DOHH2 (cell line): ENCODE measurements at regions not wholly inside any gene's neighbourhood (a gene's known extent, or its start where the extent isn't known, plus 50 kb on each side); places are given as distances from the start of the nearest gene placed in this dataset.

Experiments used
- H3F3A ChIP-seq: fragments of 200-600 bp; sonication (generic), shearing (Covaris generic); 2 replicates; pipeline ENCODE4 v1.6.0; 2016; ENCODE audit warnings: antibody characterized with exemption, mild to moderate bottlenecking; ENCODE audit not compliant: control insufficient read depth, insufficient read depth
- H3K27ac ChIP-seq: fragments of 200-600 bp; sonication (generic); 2 replicates; pipeline ENCODE4 v1.5.1; 2014; ENCODE audit warnings: low read depth, mild to moderate bottlenecking, low read length, moderate library complexity
- H3K27me3 ChIP-seq: fragments of 200-600 bp; sonication (generic); 2 replicates; pipeline ENCODE4 v1.6.1; 2014; ENCODE audit warnings: mild to moderate bottlenecking, low read length, mixed read lengths; ENCODE audit not compliant: control insufficient read depth
- H3K36me3 ChIP-seq: fragments of 200-600 bp; sonication (generic); 2 replicates; pipeline ENCODE4 v1.6.1; 2014; ENCODE audit warnings: mild to moderate bottlenecking, low read length, moderate library complexity, mixed read lengths; ENCODE audit not compliant: control insufficient read depth
- H3K4me1 ChIP-seq: fragments of 200-600 bp; sonication (generic); 2 replicates; pipeline ENCODE4 v1.6.1; 2014; ENCODE audit warnings: mild to moderate bottlenecking, low read length, mixed read lengths; ENCODE audit not compliant: control insufficient read depth
- H3K4me2 ChIP-seq: fragments of 200-600 bp; sonication (generic); 2 replicates; pipeline ENCODE4 v1.6.0; 2014; ENCODE audit warnings: mild to moderate bottlenecking, low read length, moderate library complexity
- H3K4me3 ChIP-seq: fragments of 200-600 bp; sonication (generic); 2 replicates; pipeline ENCODE4 v1.5.1; 2014; ENCODE audit warnings: mild to moderate bottlenecking, low read length, mixed read lengths
- H3K79me2 ChIP-seq: fragments of 200-600 bp; sonication (generic); 2 replicates; pipeline ENCODE4 v1.6.1; 2014; ENCODE audit warnings: mild to moderate bottlenecking, low read length, mixed read lengths; ENCODE audit not compliant: control insufficient read depth
- H3K9me2 ChIP-seq: fragments of 200-600 bp; sonication (generic); replicated peaks from 2 replicates; pipeline ENCODE4 v1.6.1; 2014; ENCODE audit warnings: mild to moderate bottlenecking, low read length, mixed read lengths; ENCODE audit not compliant: control insufficient read depth
- H3K9me3 ChIP-seq: fragments of 200-600 bp; sonication (generic); 2 replicates; pipeline ENCODE4 v1.6.1; 2014; ENCODE audit warnings: antibody characterized with exemption, low read length, mixed read lengths; ENCODE audit not compliant: control insufficient read depth, insufficient read depth
- H4K20me1 ChIP-seq: fragments of 200-600 bp; sonication (generic); 2 replicates; pipeline ENCODE4 v1.6.0; 2014; ENCODE audit warnings: low read depth, mild to moderate bottlenecking, antibody characterized with exemption, low read length, moderate library complexity; ENCODE audit not compliant: control insufficient read depth, insufficient read depth
- EZH2phosphoT487 ChIP-seq: fragments of 200-600 bp; sonication (generic); IDR thresholded peaks from 2 replicates; pipeline ENCODE4 v1.6.1; 2017; ENCODE audit warnings: borderline replicate concordance, mild to moderate bottlenecking, antibody characterized with exemption, low read length, moderate library complexity, mixed read lengths
- TF ChIP-seq, protein P1 (sequence below): fragments of 200-600 bp; sonication (generic); IDR thresholded peaks from one replicate; pipeline ENCODE4 v1.5.1; 2014; ENCODE audit warnings: antibody characterized with exemption, mild to moderate bottlenecking, low read depth, low read length; ENCODE audit not compliant: poor library complexity, severe bottlenecking

GRCh38 chr2:239767021-239767905 lies 257.9 kb downstream of the NDUFA10 start:
- peaks cover 3% of the 10 kb centered on the region; the same call in 1 of the 2 replicates for H3K9me3 ChIP-seq
- no peaks in the 10 kb centered on the region for H3K79me2 ChIP-seq
- H3K27ac ChIP-seq: no peak overlapping the region
- no peak overlapping the region for H3K4me2 ChIP-seq
- no peaks in the 10 kb centered on the region for H4K20me1 ChIP-seq
- H3F3A ChIP-seq: no peaks in the 10 kb centered on the region
- H3K4me1 ChIP-seq: no peaks in the 10 kb centered on the region
- H3K9me2 ChIP-seq: no peaks in the 10 kb centered on the region
- no peak overlapping the region for H3K4me3 ChIP-seq
- no peaks in the 10 kb centered on the region for H3K36me3 ChIP-seq
- no peak for TF ChIP-seq EZH2phosphoT487
- TF ChIP-seq, protein P1, sequence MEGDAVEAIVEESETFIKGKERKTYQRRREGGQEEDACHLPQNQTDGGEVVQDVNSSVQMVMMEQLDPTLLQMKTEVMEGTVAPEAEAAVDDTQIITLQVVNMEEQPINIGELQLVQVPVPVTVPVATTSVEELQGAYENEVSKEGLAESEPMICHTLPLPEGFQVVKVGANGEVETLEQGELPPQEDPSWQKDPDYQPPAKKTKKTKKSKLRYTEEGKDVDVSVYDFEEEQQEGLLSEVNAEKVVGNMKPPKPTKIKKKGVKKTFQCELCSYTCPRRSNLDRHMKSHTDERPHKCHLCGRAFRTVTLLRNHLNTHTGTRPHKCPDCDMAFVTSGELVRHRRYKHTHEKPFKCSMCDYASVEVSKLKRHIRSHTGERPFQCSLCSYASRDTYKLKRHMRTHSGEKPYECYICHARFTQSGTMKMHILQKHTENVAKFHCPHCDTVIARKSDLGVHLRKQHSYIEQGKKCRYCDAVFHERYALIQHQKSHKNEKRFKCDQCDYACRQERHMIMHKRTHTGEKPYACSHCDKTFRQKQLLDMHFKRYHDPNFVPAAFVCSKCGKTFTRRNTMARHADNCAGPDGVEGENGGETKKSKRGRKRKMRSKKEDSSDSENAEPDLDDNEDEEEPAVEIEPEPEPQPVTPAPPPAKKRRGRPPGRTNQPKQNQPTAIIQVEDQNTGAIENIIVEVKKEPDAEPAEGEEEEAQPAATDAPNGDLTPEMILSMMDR: no peak
- H3K27me3 ChIP-seq: no peaks in the 10 kb centered on the region

- no peaks in the 10 kb centered on the region for H3K9me2 ChIP-seq
- no peaks in the 10 kb centered on the region for H3K36me3 ChIP-seq
- no peak overlapping the region for H3K4me2 ChIP-seq
- H3K4me3 ChIP-seq: no peak overlapping the region
- no peaks in the 10 kb centered on the region for H3K27me3 ChIP-seq
- no peaks in the 10 kb centered on the region for H3K4me1 ChIP-seq
- H3K79me2 ChIP-seq: no peaks in the 10 kb centered on the region
- no peak overlapping the region for H3K27ac ChIP-seq
- H3K9me3 ChIP-seq: no peaks in the 10 kb centered on the region
- H3F3A ChIP-seq: no peaks in the 10 kb centered on the region
- no peaks in the 10 kb centered on the region for H4K20me1 ChIP-seq
- TF ChIP-seq, protein P1: no peak
- TF ChIP-seq EZH2phosphoT487: no peak
Measured at GRCh38 chr2:239765911-239766310, 259.2 kb downstream of the NDUFA10 start.

GRCh38 chr2:239765076-239765845 lies 259.9 kb downstream of the NDUFA10 start:
- no peak overlapping the region for H3K27ac ChIP-seq
- no peak overlapping the region for H3K4me2 ChIP-seq
- H4K20me1 ChIP-seq: no peaks in the 10 kb centered on the region
- H3K4me1 ChIP-seq: no peaks in the 10 kb centered on the region
- H3K9me3 ChIP-seq: no peaks in the 10 kb centered on the region
- no peak overlapping the region for H3K4me3 ChIP-seq
- TF ChIP-seq, protein P1: no peak
- TF ChIP-seq EZH2phosphoT487: no peak
- H3F3A ChIP-seq: no peaks in the 10 kb centered on the region
- no peaks in the 10 kb centered on the region for H3K36me3 ChIP-seq
- no peaks in the 10 kb centered on the region for H3K79me2 ChIP-seq
- H3K27me3 ChIP-seq: no peaks in the 10 kb centered on the region
- H3K9me2 ChIP-seq: no peaks in the 10 kb centered on the region
